Mucosa of descending colon (tissue), 3 donors: ENCODE measurements at regions not wholly inside any gene's neighbourhood (a gene's known extent, or its start where the extent isn't known, plus 50 kb on each side); places are given as distances from the start of the nearest gene placed in this dataset.

Experiments
- ATAC-seq: fragments of 200-7000 bp; cut with Tn5 transposase; one replicate; pipeline ENCODE4 v1.9.1; 2020; ENCODE audit warnings: mild to moderate bottlenecking, moderate library complexity
- DNase-seq, 3 donors: peaks; one replicate each; pipeline ENCODE4 v3.0.0-alpha.2; 2020
- H3K36me3 ChIP-seq: fragments of 200-600 bp; one replicate; pipeline ENCODE4 v1.8.0; 2021; ENCODE audit warnings: low read depth, mild to moderate bottlenecking
- H3K4me1 ChIP-seq: fragments of 200-600 bp; one replicate; pipeline ENCODE4 v1.8.0; 2021; ENCODE audit warnings: low read depth, mild to moderate bottlenecking
- H3K4me3 ChIP-seq: fragments of 200-600 bp; one replicate; pipeline ENCODE4 v1.8.0; 2021; ENCODE audit warnings: mild to moderate bottlenecking
- H3K9me3 ChIP-seq: fragments of 200-600 bp; one replicate; pipeline ENCODE4 v1.8.0; 2021; ENCODE audit warnings: mild to moderate bottlenecking
- intact Hi-C, 2 donors: fragments of 100-400 bp; cut with DNase I in 1 of 2; cut with micrococcal nuclease in 1 of 2; formaldehyde crosslinking; loops; one replicate each; pipeline versions ENCODE4 v1.11.0 to v1.11.1; 2022; cut with DNase I, micrococcal nuclease
- TF ChIP-seq, protein P1 (sequence below): fragments of 200-600 bp; IDR thresholded peaks from one replicate; pipeline ENCODE4 v1.8.0; 2022; ENCODE audit warnings: antibody characterized with exemption, mild to moderate bottlenecking
- donor health status: DM: no; HTN: no; CAD: no; lungs with moderate emphysema.
- donor health status: DM: no; HTN: no; CAD: no.
- donor health status: DM: no; HTN: yes; CAD: no.

DNA sequence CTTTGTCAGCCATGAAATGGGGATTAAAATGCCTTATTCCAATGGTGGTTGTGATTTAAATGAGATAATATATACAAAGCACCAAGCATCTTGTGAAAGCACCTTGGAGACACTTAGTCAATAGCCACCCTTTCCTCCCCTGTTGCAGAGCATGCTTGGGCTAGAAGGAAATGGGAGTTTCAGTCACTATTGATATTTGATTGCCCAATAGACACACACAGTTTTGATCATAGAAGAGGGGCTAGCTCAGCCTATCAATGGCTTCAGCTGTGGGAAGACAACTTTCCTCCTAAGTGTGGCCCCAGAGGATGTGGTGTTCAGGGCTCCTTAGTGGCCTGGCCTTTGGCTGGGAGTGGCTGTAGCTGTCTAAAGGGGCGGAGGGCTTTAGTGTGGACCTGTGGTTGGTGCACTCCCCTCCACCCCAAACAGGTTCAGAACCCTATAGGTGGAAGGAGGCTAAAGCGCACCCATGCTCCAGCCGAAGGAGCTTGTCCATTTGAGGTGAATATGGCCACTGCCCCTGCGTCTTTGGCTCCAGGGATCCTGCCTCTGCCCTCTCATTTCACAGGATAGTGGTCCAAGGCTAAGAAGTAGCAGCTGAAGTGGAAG lies 132.3 kb downstream of the TMEM30B start:
- Histone ChIP-seq H3K36me3 (no peaks in the 10 kb centered on the region), H3K4me3 (no peak overlapping the region), H3K4me1 (no peaks in the 10 kb centered on the region), H3K9me3 (peaks cover 8% of the 10 kb centered on the region)
- DNase-seq, result no peak
- TF ChIP-seq, protein P1, sequence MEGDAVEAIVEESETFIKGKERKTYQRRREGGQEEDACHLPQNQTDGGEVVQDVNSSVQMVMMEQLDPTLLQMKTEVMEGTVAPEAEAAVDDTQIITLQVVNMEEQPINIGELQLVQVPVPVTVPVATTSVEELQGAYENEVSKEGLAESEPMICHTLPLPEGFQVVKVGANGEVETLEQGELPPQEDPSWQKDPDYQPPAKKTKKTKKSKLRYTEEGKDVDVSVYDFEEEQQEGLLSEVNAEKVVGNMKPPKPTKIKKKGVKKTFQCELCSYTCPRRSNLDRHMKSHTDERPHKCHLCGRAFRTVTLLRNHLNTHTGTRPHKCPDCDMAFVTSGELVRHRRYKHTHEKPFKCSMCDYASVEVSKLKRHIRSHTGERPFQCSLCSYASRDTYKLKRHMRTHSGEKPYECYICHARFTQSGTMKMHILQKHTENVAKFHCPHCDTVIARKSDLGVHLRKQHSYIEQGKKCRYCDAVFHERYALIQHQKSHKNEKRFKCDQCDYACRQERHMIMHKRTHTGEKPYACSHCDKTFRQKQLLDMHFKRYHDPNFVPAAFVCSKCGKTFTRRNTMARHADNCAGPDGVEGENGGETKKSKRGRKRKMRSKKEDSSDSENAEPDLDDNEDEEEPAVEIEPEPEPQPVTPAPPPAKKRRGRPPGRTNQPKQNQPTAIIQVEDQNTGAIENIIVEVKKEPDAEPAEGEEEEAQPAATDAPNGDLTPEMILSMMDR, result no peak
- ATAC-seq, result no peak
- intact Hi-C loops, result no loop called here

DNA sequence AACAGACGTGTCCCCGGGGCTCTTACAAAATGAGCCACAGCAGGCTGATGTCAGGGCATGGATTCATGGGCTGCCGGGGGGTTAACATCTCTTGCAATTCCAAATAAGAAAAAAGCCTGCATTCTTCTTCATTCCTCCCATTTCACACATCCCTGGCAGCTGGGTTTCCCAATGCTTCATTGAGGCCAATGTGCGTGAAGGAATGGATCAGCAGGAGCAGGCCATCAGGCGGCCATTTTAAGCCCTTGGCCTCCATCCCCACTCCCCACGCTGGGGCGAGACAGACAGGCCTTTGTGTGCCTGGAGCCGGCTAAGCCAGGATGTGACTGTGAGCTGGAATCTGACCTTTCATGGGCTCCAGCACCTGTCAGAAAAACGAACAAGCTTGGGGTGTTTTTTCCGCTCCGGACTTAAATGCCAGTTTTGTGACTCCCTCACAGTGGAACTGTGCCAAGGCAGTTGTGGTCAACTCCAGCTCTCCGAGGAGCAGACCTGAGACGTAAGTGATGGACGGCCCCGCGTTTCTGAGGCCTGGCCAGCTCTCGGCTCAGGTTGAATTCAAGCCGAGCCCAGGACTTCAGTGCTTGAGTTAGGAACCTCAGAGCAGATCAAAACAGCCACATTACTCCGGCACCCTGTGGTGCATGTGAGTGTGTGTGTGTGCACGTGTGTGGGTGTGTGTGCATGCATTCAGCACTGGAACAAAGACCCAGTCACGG lies 133.1 kb downstream of the TMEM30B start:
- H3K4me3 ChIP-seq, result no peak overlapping the region
- H3K36me3 ChIP-seq, result no peaks in the 10 kb centered on the region
- no peaks in the 10 kb centered on the region for H3K4me1 ChIP-seq
- ATAC-seq, result no peak
- DNase-seq, result no peak
- TF ChIP-seq, protein P1, result no peak
- intact Hi-C loops, result no loop called here
- peaks cover 9% of the 10 kb centered on the region for H3K9me3 ChIP-seq

DNA sequence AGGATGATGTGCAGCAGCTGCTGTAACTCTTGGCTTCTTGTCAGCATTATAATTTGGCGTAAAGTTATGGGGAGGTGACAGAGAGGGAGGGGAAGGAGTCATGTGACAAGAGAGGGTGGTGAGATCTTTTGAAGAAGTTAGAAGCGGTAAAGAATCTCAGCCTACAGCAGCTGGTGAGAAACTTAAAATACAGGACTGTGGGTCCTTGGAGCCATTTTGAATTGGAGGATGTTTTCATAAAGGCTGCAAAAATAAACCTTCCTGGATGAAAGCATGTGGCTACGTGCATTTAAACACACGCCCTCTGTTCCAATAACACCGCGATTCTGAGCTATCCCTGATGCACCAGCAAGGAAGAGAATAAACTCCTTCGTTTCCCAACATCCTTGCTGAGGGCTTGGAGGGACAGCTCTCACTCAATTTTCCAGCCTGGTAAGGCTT lies 133.7 kb downstream of the TMEM30B start:
- intact Hi-C loops, result no loop called here
- H3K4me1 ChIP-seq, result no peaks in the 10 kb centered on the region
- ATAC-seq (no peak), DNase-seq (no peak)
- H3K9me3 ChIP-seq, result peaks cover 9% of the 10 kb centered on the region
- TF ChIP-seq, protein P1, result no peak
- H3K4me3 ChIP-seq, result no peak overlapping the region
- H3K36me3 ChIP-seq, result no peaks in the 10 kb centered on the region

DNA sequence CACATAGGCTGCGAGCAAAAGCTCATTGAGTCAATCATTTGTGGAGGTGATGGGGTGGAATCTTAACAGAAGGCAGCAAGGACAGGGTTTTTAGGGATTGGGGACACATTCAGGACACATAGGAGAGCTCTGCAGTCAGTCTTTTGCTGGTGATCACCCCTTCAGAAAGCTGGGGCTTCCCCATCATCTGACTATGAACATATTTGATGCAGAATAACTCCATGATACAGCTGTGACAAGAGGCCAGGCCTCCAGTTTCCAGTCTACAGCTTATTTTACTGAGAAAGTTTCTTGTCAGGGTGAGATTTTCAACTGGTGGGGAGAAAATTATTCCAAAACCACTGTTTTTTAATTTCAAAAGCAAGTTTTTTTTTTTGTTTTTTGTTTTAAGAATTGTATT lies 134.2 kb downstream of the TMEM30B start:
- no peaks in the 10 kb centered on the region for H3K36me3 ChIP-seq
- H3K9me3 ChIP-seq, result peaks cover 9% of the 10 kb centered on the region
- H3K4me1 ChIP-seq, result no peaks in the 10 kb centered on the region
- DNase-seq (no peak), ATAC-seq (no peak)
- no peak overlapping the region for H3K4me3 ChIP-seq
- TF ChIP-seq, protein P1, result no peak
- intact Hi-C loops, result no loop called here

DNA sequence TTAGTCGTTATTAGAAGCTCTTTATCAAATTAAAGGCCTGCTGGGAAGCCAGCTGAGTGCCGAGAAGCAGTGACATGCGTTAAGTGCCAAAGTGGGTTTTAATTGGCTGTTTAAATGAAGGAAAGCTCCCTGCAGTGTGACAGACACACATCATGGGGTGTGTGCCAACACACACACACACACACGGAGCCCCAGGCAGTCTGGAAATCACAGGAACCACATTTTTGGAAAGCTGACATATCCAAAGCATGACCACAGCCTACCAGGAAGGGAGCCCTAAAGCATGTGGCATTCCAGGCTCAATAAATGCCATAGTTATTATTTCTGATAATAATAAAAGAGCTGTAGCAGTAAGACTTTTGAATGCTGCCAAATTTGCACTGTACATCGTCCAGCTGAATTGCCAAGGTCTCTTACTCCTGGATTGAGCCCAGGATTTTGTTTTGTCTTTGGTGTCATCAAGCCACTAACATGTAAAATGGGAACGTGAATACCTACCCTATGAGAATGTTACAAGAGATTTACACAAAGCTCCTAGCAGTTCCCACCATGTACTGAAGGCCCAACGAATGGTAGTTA lies 135.1 kb downstream of the TMEM30B start:
- H3K4me1 ChIP-seq, result no peaks in the 10 kb centered on the region
- DNase-seq (no peak), ATAC-seq (no peak)
- intact Hi-C loops, result no loop called here
- TF ChIP-seq, protein P1, result no peak
- H3K36me3 ChIP-seq, result no peaks in the 10 kb centered on the region
- peaks cover 9% of the 10 kb centered on the region for H3K9me3 ChIP-seq
- H3K4me3 ChIP-seq, result no peak overlapping the region
